Glomerular visceral epithelial cell (primary cell): ENCODE measurements at regions not wholly inside any gene's neighbourhood (a gene's known extent, or its start where the extent isn't known, plus 50 kb on each side); places are given as distances from the start of the nearest gene placed in this dataset.
"Not testable (repeated sequence)": the region's sequence is repeated elsewhere in the genome, so short reads cannot be mapped to it uniquely, and the experiment has no call there.

Experiments used
- DNase-seq: peaks from one replicate; pipeline ENCODE4 v3.0.0-alpha.2; 2016; ENCODE audit errors: extremely low spot score

DNA sequence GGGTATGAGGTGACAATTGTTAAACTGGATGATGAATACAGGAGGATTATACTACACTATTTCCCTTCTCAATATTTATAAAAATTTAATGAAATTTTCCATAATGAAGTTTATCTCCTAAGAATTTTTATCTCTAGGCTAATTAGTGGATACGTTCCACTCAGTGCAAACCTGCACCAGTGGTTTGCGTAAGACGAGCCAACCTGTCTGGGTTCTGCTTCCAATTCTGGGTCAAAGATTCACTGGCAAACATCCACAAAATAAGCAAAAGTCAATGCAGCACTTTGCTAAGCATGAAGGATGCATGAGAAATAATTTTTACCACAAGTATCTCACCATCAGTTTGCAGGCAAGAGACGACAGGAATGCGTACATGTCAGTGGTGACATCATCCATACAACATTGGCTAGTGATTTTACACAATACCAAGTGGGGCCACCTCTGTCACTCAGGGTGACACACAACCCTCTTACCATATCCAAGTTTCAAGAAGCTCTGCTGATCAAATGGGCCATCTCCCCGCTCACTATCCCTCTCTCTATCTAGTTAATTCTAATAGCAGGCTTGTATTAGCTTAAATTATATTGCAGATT lies 51.7 kb downstream of the FAM50B start:
- DNase-seq, result peak; percentile 42

DNA sequence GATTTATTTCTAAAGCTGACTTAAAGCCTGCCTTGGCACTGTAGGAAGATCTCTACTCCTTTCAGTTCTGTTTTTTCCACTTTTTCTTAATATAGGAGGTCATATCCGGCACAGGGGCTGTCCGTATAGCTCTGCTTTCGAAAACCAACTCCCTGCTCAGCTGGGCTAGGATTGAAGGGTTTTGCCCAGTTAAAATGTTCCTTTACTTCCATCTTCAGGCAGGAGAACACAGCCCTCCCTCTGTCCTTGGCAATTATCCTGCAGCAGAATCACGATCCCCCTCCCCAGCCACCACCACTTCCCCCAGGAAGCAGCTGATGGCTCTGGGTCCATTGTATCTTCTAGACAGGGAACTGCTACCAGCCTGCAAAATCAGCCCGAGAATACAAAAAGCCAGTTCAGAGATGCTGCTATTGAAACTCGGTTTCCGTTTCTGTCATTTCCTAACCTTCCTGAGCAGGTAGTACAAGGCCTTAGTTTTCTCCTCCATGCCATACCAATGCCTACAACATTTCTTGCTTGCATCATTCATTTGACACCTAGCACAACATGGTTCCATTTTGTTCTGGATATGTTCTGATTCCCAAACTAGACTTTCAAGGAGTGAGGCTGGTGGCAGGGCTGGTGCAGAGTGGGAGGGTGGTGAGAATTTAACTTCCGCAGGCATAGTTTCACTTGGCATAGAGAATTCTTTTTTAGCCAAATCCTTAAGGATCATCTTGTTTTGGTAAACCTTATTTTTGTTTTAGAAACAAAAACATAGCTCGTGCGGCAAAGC lies 53.9 kb downstream of the FAM50B start:
- no peak for DNase-seq

DNA sequence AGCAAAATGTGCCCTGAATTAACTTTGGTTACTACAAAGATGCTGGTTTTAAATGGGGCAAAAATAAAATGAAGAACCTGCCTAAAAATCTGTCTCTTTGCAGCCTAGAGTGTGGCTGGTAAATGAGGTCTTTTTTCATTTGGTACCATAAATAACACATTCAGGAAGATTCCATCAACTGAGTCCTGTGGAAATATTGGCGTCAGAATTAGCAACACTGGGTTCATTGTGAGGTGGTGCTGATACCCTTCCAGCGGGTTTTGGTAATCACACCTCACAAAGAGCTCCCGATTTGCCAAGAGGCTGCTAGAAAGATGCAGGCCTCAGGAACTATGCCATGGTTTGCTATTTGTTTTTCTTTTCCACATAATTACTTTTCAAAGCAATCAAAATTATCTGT lies 55.3 kb downstream of the FAM50B start:
- no peak for DNase-seq

DNA sequence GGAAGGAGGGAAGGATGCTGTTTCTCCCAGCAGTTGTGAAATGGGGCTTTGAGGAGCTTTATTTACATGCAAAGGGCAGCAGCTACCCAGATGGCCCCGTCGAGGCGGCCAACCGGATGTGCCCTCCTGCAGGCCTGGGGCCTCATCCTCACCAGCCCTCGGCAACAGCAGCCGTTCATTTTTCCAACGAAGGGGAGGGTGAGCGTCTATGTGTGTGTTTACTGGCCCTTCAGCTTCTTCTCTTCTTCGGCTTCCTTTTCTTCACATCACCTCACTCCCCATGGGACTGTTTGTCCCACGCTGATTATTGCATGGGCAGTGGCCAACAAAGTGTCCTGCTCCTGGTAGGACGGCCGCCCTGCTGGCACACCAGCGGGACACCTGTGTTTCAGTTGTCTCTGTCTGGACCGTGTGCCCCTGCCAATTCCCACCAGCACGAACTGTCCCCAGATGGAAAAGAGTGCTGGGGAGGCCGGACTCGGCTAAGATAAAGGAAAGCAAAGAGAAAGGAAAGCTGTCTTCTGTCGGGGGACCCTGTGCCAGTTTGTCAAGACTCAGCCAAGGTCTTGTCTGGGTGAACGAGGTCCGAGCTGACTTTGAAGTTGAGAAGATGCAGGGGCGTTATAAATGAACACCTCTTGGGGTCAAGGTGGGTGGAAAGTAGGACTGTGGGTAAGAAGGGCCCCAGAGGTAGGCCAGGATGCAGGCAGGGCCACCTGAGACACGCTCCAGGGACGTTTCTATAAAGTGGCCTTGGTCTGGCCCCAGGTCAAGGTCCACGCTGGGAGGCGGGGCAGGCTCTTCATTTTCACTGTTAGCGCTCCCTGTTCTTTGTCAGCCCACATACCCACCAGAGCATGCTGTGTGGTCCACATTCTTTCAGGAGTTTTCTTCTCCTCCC lies 57.0 kb downstream of the FAM50B start:
- DNase-seq, result no peak

DNA sequence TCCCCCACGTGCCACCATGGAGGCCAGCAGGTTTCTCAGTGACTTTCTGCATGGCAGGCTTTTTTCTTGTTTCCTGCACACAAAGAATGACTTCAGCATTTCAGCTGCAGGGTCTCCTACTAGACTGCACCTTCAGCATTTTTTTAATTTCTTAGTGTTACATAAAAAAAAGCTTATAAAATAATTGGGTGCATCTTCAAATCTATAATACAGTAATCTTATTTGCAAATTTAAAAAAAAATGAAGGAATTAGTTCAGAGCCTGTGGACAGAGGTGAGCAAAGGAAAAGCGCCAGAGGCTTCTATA lies 57.6 kb downstream of the FAM50B start:
- DNase-seq, result no peak

DNA sequence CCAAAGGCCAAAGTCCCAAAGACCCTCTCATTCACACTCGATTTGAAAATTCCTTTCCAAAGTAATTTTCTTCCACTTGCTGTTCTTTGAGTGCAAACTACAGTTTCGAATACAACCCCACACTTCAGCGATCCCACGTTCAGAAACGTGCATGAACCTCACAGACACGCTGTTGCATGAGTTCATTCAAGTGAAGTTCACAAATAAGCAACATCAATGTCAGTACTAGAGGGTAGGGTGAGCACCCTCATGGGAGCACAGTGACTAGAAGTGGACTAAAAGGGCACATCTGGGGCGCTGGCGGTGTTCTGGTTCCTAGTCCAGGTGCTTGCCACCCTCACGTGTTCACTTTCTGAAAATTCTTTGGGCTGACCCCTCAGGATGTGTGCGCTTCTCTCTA lies 59.0 kb downstream of the FAM50B start:
- no peak for DNase-seq

DNA sequence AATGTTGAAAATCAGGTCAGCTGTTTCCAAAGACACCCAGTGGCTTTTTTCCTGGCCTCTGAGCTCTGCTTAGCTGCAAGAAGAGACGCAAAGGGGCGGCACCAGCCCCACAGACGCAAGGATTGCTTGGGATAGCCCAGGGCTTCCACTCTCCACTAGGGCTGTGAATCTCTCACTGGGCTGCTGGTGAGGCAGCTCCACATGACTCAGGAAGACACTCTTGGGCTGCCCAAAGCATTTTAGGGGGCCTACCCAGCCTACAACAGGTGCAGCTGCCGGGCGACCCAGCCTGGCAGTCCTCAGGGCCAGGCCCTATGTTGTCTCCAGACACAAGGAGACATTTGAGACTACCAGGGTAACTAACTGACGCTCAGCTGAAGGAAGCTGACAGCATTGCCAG lies 59.8 kb downstream of the FAM50B start:
- DNase-seq, result no peak

DNA sequence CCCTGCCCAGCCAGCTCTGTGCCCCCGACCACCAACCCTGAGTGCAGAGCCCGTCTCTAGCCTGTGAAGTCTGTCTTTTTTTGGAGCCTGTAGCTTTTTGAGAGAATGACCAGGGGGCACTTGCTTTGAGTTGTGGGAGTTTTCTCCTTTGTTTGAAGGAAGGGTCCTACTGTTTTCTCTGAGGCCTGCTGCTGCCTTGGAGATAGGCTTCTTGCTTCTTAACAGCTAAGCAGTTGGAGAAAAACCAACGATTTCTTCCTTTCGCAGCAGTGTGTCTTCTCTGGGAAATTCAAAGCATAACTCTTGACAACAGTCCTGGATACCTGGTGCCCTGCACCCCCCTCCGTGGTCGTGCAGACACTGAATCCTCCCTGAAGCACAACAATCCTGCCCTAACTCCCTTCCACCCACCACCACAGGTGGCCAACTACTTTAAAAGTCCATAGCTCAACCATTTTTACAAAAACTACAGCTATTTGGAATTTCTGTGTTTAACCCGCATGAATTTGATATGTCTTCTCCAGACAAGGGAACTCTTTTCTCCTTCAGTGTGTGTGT lies 61.0 kb downstream of the FAM50B start:
- DNase-seq, result no peak

DNA sequence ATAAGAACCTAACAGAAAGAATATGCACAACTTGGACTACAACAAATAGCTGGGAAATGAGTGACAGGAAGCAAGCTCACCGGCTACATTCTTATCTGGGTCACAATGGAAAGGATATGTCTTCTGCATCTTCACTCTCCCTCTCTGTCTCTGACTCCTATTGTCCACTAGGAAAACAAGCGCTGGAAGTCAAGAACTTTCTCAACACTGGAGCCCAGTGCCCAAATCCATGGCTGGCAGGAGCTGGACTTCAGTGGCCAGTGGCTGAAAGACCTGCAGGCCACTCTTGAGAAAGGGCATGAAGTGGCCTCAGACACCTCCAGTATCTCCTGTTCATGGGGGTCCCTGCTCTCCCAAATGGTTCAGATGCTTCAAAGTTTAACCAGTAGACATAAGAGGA lies 62.0 kb downstream of the FAM50B start:
- DNase-seq, result no peak

DNA sequence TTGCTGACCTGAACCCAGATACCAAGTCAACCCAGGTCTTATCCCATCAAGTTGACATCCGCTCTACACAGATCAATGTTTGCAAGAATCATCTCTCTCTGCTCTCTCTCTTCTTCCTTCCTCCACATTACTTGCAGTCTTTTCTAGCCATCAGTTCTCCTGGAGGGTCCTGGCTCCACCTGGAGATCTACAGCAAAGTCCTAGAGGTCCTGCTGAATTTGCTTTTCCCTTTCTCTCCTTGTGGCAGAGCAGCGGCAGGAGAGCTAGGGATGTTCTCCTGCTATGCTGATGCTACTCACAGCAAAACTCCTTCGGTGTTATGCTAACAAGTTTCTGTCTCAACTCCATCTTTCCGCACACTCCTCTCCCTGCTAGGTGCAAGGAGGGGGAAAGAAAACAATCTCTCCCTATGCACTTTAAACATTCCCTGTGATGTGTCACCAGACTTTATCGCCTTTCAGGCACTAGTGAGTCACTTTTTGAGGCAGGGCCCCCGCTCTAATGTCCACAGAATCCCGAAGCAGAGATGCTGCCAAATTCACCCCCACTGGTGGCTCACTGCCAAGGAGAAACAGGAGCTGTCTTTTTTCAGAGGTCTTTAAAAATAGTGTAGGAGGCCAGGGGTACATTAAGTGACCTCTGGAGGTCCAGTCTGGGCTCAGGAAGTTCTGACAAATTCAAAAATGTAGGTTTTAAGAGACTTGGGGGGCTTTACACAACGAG lies 62.6 kb downstream of the FAM50B start:
- DNase-seq, result peak; percentile 92

DNA sequence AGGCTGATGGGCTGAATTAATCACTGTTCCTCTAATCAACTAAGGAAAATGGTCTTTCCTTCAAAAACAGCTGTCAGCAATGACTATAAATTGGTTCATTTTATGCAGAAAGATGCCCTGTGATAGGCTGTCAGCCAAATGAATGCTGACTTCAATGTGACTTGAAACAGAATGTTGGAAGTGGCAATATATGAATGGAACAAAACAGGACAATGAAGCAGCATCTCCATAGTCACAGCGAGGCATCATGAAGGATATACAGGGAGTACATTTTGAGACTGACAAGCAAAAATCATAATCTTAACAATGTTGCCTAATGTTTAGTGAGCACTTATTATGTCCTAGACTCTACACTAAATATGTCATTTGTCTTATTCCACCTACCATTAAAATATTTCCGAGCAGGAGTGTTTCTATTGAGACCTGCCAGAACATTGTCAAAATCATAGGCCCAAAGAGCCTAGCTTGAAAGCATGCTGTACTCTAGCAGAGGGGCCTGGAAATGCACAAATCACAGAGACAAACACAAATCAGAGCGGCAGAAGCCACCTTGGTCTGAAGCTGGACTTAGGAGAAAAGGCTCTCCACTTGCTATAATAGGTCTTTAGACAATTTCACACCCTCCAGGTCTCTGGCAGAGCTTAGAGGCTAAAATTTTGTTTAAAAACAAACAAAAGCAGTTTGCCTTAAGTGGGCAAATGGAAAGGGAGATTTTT lies 63.3 kb downstream of the FAM50B start:
- DNase-seq, result no peak

DNA sequence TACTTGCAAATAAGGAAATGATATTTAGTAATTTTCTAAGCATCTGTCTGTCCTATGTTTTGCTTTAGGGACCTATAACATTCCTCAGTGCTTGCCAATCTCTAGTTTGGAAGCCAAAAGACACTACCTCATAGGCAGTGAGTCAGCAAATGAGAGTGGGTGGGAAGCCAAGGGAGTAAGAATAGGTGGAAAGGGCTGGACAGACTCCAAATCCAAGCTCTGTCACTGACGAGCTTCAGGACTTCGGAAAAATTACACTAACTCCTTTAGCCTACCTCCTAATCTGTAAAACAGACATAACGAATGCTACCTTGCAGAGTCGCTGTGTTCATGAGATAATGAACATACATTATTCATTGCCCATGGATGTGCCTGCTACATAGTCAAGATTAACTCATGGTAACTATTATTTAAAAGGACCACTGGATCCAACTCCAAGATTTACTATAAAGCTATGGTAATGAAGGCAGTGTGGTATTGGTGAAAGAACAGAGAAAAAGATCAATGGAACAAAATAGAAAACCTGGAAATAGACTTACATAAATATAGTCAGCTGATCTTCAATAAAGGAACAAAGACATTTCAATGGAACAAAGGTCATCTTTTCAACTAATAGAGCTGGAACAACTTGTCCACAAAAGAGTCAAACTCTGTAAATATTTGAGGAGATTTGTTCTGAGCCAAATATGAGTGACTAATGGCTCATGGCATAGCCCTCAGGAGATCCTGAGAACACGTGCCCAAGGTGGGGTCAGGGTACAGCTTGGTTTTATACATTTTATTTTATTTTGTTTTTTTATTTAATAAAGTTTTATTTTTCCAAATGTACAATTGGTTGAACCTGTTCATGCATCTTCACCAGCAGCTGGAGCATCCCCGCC lies 64.1 kb downstream of the FAM50B start:
- peak; percentile 95 for DNase-seq

DNA sequence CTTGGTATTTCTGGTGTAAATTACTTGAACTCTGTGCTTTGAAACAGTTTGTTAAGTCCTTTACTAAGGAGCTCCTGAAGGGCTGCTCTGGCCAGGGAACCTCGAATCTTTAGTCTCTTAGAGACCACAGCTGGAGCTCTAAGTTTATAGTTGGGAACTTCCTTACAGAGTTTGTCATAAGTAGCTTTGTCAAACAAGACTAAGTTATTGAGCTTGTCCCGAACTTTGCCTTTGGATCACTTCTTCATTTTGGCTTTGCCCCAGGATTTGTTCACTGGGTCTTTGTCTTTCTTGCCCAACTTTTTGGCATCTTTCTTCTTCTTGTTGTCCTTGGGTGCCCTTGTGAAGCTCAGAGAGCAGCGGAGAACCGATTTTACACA lies 64.8 kb downstream of the FAM50B start:
- no peak for DNase-seq

DNA sequence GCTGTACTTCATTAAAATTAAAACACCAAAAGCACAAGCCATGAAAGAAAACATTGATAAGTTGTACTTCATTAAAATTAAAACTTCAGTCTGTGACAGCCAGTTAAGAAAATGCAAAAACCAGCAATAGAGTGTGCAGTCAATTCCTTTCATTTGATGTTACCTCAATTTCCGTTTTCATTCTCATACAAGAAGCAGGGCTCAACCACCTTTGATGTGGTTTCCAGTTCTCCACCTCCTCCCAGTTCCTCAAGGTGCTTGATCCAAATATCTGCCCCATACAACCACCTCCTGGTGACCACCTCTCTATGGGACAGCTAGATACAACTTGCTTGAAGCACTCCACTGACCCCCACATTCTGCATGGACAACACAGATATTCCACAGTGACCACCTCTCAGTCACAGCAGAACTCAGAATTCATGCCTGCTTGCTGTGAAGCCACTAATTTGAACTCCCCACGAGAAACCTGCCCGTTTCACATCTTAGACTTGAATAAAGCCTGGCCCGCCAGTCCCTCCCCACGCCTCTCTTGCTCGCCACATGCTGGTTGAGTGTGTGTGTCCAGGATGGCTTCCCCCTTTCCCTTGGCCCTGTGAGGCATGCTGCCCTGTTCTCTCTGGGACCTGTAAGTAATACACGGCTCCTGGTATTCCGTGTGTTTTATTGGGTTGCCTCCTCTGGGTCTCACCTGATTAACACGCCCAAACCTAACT lies 66.1 kb downstream of the FAM50B start:
- no peak for DNase-seq

DNA sequence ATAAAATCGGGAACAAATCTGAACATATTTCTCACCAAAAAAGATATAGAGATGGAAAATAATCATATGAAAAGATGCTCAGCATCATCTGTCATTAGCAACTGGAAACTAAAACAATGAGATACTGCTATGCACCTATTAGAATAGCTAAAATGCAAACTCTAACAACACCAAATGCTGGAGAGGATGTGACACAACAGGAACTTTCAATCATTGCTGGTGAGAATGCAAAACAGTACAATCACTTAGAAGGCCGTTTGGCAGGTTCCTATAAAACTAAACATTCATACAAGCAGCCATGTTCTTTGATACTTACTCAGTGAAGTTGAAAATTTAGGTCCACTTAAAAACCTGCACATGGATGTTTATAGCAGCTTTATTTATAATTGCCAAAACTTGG lies 67.0 kb downstream of the FAM50B start:
- DNase-seq, result no peak

DNA sequence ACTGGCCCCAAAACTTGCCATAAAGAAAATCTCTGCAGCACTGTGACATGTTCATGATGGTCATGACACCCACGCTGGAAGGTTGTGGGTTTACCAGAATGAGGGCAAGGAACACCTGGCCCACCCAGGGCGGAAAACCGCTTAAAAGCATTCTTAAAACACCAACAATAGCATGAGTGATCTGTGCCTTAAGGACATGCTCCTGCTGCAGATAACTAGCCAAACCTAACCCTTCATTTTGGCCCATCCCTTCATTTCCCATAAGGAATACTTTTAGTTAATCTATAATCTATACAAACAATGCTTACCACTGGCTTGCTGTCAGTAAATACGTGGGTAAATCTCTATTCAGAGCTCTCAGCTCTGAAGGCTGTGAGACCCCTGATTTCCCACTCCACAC lies 67.6 kb downstream of the FAM50B start:
- not testable (repeated sequence) for DNase-seq

DNA sequence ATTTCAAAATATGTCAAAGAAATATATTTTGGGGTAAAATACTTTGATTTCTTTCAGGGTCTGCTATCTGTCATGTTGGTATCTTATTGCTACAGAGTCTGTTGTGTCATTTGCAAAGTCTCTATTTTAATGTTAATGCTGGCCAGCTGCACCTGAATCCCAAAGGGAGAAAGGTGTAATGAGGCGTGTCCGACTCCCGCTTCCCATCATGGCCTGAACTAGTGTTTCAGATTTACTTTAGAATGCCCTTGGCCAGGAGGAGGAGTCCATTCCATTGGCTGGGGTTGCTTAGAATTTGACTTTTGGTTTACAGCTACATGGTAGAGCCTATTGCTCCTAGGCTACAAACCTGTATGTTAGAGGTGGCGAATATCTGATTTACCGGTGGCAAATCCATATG lies 69.3 kb downstream of the FAM50B start:
- no peak for DNase-seq

DNA sequence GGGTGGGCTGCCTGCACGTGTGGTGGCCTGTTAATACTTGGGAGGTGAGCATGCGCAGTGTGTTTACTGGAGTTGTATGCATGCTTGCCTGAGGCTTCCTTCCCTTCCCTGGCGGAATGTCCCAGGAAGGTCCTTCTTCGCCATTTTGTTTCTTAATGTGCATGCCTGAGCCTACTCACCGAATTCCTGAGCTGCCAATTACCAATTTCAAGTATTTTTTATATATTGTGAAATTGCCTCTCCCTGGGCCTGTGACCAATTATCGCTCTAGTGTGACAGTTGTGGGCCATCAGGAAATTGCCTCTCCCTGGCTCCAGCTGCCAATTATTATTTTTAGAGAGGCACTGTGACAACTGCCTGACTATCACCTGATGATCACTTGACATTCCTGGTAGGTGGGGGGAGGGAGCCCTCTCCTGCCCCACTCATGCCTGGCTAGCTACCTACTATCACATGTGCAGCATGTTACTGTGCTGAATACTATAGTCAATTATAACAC lies 70.0 kb downstream of the FAM50B start:
- peak; percentile 61 for DNase-seq

DNA sequence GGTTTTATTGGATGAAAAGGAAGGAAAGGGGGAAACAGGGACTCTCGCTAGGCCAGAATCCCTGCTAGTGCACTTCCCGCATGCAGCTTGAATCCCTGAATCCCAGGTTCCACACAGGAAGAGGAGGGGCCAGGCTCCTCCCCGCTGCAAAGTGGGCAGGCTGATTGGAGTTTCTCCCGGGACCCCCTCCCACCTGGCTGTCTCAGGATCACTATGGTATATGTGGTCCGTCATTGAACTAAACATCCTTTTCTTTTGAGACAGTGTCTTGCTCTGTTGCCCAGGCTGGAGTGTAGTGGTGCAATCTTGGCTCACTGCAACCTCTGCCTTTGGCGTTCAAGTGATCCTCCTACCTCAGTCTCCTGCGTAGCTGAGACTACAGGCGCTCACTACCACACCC lies 70.7 kb downstream of the FAM50B start:
- no peak for DNase-seq
